Fibroblast of pulmonary artery (primary cell): ENCODE measurements at regions not wholly inside any gene's neighbourhood (a gene's known extent, or its start where the extent isn't known, plus 50 kb on each side); places are given as distances from the start of the nearest gene placed in this dataset.

Source experiments
- DNase-seq: peaks from one replicate; pipeline ENCODE4 v3.0.0-alpha.2; 2010; ENCODE audit warnings: low read depth
- H3K4me3 ChIP-seq: replicated peaks from 2 replicates; pipeline ENCODE4 v1.5.1; 2011; ENCODE audit warnings: low read depth, mild to moderate bottlenecking, control low read depth, low read length, moderate library complexity
- CTCF ChIP-seq: IDR thresholded peaks from 2 replicates; pipeline ENCODE4 v1.5.1; 2011; ENCODE audit warnings: mild to moderate bottlenecking, control low read depth, low read length, inconsistent platforms; ENCODE audit errors: missing control alignments

- no peak for DNase-seq
- no peak overlapping the region for H3K4me3 ChIP-seq
- no peak for TF ChIP-seq CTCF
These were observed 1928.9 kb upstream of the IGFBP7 start for GRCh38 chr4:59039046-59039445.

GRCh38 chr4:59044286-59044900, 1934.2 kb upstream of the IGFBP7 start:
- TF ChIP-seq CTCF: no peak
- no peak overlapping the region for H3K4me3 ChIP-seq
- no peak for DNase-seq

GRCh38 chr4:59054086-59054485, 1943.9 kb upstream of the IGFBP7 start:
- TF ChIP-seq CTCF: no peak
- H3K4me3 ChIP-seq: no peak overlapping the region
- DNase-seq: no peak

GRCh38 chr4:59057804-59058203, 1947.6 kb upstream of the IGFBP7 start:
- no peak for TF ChIP-seq CTCF
- no peak overlapping the region for H3K4me3 ChIP-seq
- DNase-seq: no peak

GRCh38 chr4:59058543-59058942, 1948.4 kb upstream of the IGFBP7 start:
- TF ChIP-seq CTCF: no peak
- no peak overlapping the region for H3K4me3 ChIP-seq
- DNase-seq: no peak

GRCh38 chr4:59060002-59060846, 1950.0 kb upstream of the IGFBP7 start:
- DNase-seq: no peak
- no peak overlapping the region for H3K4me3 ChIP-seq
- no peak for TF ChIP-seq CTCF
